ENCODE measurements at regions not wholly inside any gene's neighbourhood (a gene's known extent, or its start where the extent isn't known, plus 50 kb on each side); places are given as distances from the start of the nearest gene placed in this dataset.

- no peak for TF ChIP-seq FOXM1 (IDR thresholded peaks at IDR 0.05; ENCODE audit: borderline replicate concordance, low read depth)
- no peak for TF ChIP-seq REST (IDR thresholded peaks at IDR 0.05; ENCODE audit: low read depth)
- TF ChIP-seq EP300 (IDR thresholded peaks at IDR 0.05; ENCODE audit: borderline replicate concordance): no peak
- TF ChIP-seq CREB1 (IDR thresholded peaks at IDR 0.05; ENCODE audit: low read depth): no peak
- no peak for TF ChIP-seq EGR1 (IDR thresholded peaks at IDR 0.05)
- TF ChIP-seq CEBPB (IDR thresholded peaks at IDR 0.05): no peak
- no peak for TF ChIP-seq MAX (IDR thresholded peaks at IDR 0.05)
- no peak for TF ChIP-seq USF1 (IDR thresholded peaks at IDR 0.05)
- TF ChIP-seq TAF1 (IDR thresholded peaks at IDR 0.05; ENCODE audit: low read depth): no peak
- TF ChIP-seq ZBTB7A (IDR thresholded peaks at IDR 0.05; ENCODE audit: low read depth): no peak
- TF ChIP-seq NFIC (IDR thresholded peaks at IDR 0.05): no peak
- no peak for TF ChIP-seq RAD21 (IDR thresholded peaks at IDR 0.05; ENCODE audit: low read depth)
- no peak for TF ChIP-seq YY1 (IDR thresholded peaks at IDR 0.05; ENCODE audit: low read depth)
- no peak for TF ChIP-seq TEAD4 (IDR thresholded peaks at IDR 0.05)
These were observed 50.0 kb upstream of the RFX3 start for GRCh38 chr9:3575821-3576220.

Data from Ishikawa (cell line).